H9 (cell line): ENCODE measurements at regions not wholly inside any gene's neighbourhood (a gene's known extent, or its start where the extent isn't known, plus 50 kb on each side); places are given as distances from the start of the nearest gene placed in this dataset.

Source experiments
- DNase-seq: peaks from one replicate; pipeline ENCODE4 v3.0.0-alpha.2; 2017
- H2AFZ ChIP-seq: one replicate; pipeline ENCODE4 v1.6.1; 2013; ENCODE audit warnings: mild to moderate bottlenecking, low read length, control low read depth, moderate library complexity
- H2AK5ac ChIP-seq: 2 replicates; pipeline ENCODE4 v1.6.1; 2013; ENCODE audit warnings: low read length, control low read depth, mixed read lengths; ENCODE audit not compliant: insufficient read length
- H2BK120ac ChIP-seq: one replicate; pipeline ENCODE4 v1.6.1; 2013; ENCODE audit warnings: low read depth, mild to moderate bottlenecking, low read length, control low read depth, inconsistent platforms; ENCODE audit not compliant: poor library complexity, severe bottlenecking
- H2BK12ac ChIP-seq: 2 replicates; pipeline ENCODE4 v1.6.1; 2013; ENCODE audit warnings: low read length, control low read depth, mixed read lengths, low read depth; ENCODE audit not compliant: insufficient read length
- H2BK15ac ChIP-seq: 2 replicates; pipeline ENCODE4 v1.6.1; 2013; ENCODE audit warnings: low read depth, low read length, control low read depth
- H2BK20ac ChIP-seq: one replicate; pipeline ENCODE4 v1.6.1; 2013; ENCODE audit warnings: low read depth, mild to moderate bottlenecking, low read length, control low read depth, inconsistent platforms; ENCODE audit not compliant: poor library complexity, severe bottlenecking
- H2BK5ac ChIP-seq: 2 replicates; pipeline ENCODE4 v1.6.1; 2013; ENCODE audit warnings: low read length, control low read depth, mixed read lengths; ENCODE audit not compliant: insufficient read length
- H3K14ac ChIP-seq: 2 replicates; pipeline ENCODE4 v1.6.1; 2013; ENCODE audit warnings: low read length, control low read depth; ENCODE audit not compliant: insufficient read depth
- H3K18ac ChIP-seq: 2 replicates; pipeline ENCODE4 v1.6.1; 2013; ENCODE audit warnings: low read depth, mild to moderate bottlenecking, mixed read lengths, low read length, control low read depth; ENCODE audit not compliant: insufficient read length
- H3K23ac ChIP-seq: 2 replicates; pipeline ENCODE4 v1.6.1; 2013; ENCODE audit warnings: low read length, control low read depth, mixed read lengths, low read depth; ENCODE audit not compliant: insufficient read length
- H3K23me2 ChIP-seq: 2 replicates; pipeline ENCODE4 v1.6.1; 2013; ENCODE audit warnings: low read depth, mild to moderate bottlenecking, mixed read lengths, low read length, control low read depth; ENCODE audit not compliant: insufficient read length, poor library complexity, severe bottlenecking
- H3K27ac ChIP-seq: 2 replicates; pipeline ENCODE4 v1.5.1; 2013; ENCODE audit warnings: low read length, control low read depth, mixed read lengths, low read depth; ENCODE audit not compliant: insufficient read length
- H3K27me3 ChIP-seq: 2 replicates; pipeline ENCODE4 v1.6.1; 2013; ENCODE audit warnings: low read length, control low read depth, inconsistent platforms; ENCODE audit not compliant: insufficient read depth
- H3K4ac ChIP-seq: 2 replicates; pipeline ENCODE4 v1.6.1; 2013; ENCODE audit warnings: low read depth, mild to moderate bottlenecking, control low read depth, inconsistent platforms, low read length, moderate library complexity
- H3K4me1 ChIP-seq: 2 replicates; pipeline ENCODE4 v1.6.1; 2013; ENCODE audit warnings: low read length, control low read depth, inconsistent platforms; ENCODE audit not compliant: insufficient read depth
- H3K4me2 ChIP-seq: 2 replicates; pipeline ENCODE4 v1.6.1; 2013; ENCODE audit warnings: low read length, control low read depth, mixed read lengths; ENCODE audit not compliant: insufficient read length, insufficient read depth
- H3K56ac ChIP-seq: 2 replicates; pipeline ENCODE4 v1.6.1; 2013; ENCODE audit warnings: low read depth, mild to moderate bottlenecking, mixed read lengths, low read length, control low read depth; ENCODE audit not compliant: insufficient read length
- H3K79me1 ChIP-seq: 2 replicates; pipeline ENCODE4 v1.6.1; 2013; ENCODE audit warnings: low read depth, mild to moderate bottlenecking, moderate library complexity, low read length, control low read depth, inconsistent platforms; ENCODE audit not compliant: insufficient read depth, poor library complexity, severe bottlenecking
- H3K79me2 ChIP-seq: 2 replicates; pipeline ENCODE4 v1.6.1; 2013; ENCODE audit warnings: low read length, control low read depth, inconsistent platforms; ENCODE audit not compliant: insufficient read depth
- H3K9ac ChIP-seq: 2 replicates; pipeline ENCODE4 v1.6.1; 2013; ENCODE audit warnings: low read length, control low read depth, mixed read lengths; ENCODE audit not compliant: insufficient read length; ENCODE audit errors: extremely low read depth
- H3K9me3 ChIP-seq: one replicate; pipeline ENCODE4 v1.6.1; 2013; ENCODE audit warnings: low read depth, low read length, inconsistent platforms; ENCODE audit not compliant: control insufficient read depth
- H3T11ph ChIP-seq: one replicate; pipeline ENCODE4 v1.6.1; 2013; ENCODE audit warnings: mild to moderate bottlenecking, low read length, control low read depth, inconsistent platforms
- H4K20me1 ChIP-seq: one replicate; pipeline ENCODE4 v1.6.1; 2013; ENCODE audit not compliant: control insufficient read depth, insufficient read length, insufficient read depth
- H4K5ac ChIP-seq: 2 replicates; pipeline ENCODE4 v1.6.1; 2013; ENCODE audit warnings: low read depth, mild to moderate bottlenecking, mixed read lengths, low read length, control low read depth; ENCODE audit not compliant: insufficient read length
- H4K8ac ChIP-seq: replicated peaks from 2 replicates; pipeline ENCODE4 v1.6.1; 2013; ENCODE audit warnings: low read length, control low read depth, mixed read lengths, low read depth; ENCODE audit not compliant: insufficient read length
- H4K91ac ChIP-seq: 2 replicates; pipeline ENCODE4 v1.6.1; 2013; ENCODE audit warnings: low read depth, mild to moderate bottlenecking, moderate library complexity, mixed read lengths, low read length, control low read depth; ENCODE audit not compliant: insufficient read length
- H3K27ac Mint-ChIP-seq, 3 experiments: 2 replicates in 2 of 3; 3 replicates in 1 of 3; pipeline ENCODE4 v1.8.0; 2020 to 2021; ENCODE audit warnings: mixed read lengths in 3 of 3, mild to moderate bottlenecking in 1 of 3, moderate library complexity in 1 of 3
- H3K27me3 Mint-ChIP-seq: 2 replicates; pipeline ENCODE4 v1.8.0; 2021; ENCODE audit warnings: low read depth, mild to moderate bottlenecking, moderate library complexity, mixed read lengths
- H3K36me3 Mint-ChIP-seq, 3 experiments: 2 replicates in 2 of 3; 3 replicates in 1 of 3; pipeline ENCODE4 v1.8.0; 2020 to 2021; ENCODE audit warnings: low read depth in 3 of 3, mixed read lengths in 3 of 3; ENCODE audit not compliant: insufficient read depth in 1 of 3
- H3K4me1 Mint-ChIP-seq, 2 experiments: 2 replicates each; pipeline ENCODE4 v1.8.0; 2020; ENCODE audit warnings: mixed read lengths in 2 of 2
- H3K4me3 Mint-ChIP-seq, 2 experiments: 2 replicates in 1 of 2; 3 replicates in 1 of 2; pipeline ENCODE4 v1.8.0; 2020 to 2021; ENCODE audit warnings: mild to moderate bottlenecking in 2 of 2, mixed read lengths in 2 of 2, moderate library complexity in 1 of 2
- H3K9me3 Mint-ChIP-seq, 2 experiments: 2 replicates in 1 of 2; 3 replicates in 1 of 2; pipeline ENCODE4 v1.8.0; 2020; ENCODE audit warnings: mild to moderate bottlenecking in 2 of 2, mixed read lengths in 2 of 2, moderate library complexity in 1 of 2
- CTCF ChIP-seq: fragments of 200-600 bp; sonication (generic); conservative IDR thresholded peaks from 3 replicates; pipeline ENCODE4 v1.8.0; 2021; ENCODE audit warnings: antibody characterized with exemption, mild to moderate bottlenecking
- WGBS: extraction: QIAGEN DNeasy Blood & Tissue Kit; methylation state at CpG from one replicate; pipeline ENCODE4 v1.1.7; 2013; ENCODE audit warnings: missing lambda C conversion rate, low lambda C conversion rate, mixed read lengths; ENCODE audit not compliant: insufficient read length; ENCODE audit errors: extremely low coverage; 5-methylcytosine and 5-hydroxymethylcytosine counted together

GRCh38 chr4:138330531-138330930, 88.4 kb upstream of the SLC7A11 start:
- no peak overlapping the region for H3K27ac Mint-ChIP-seq
- Histone ChIP-seq H3T11ph (no peak overlapping the region), H3K9ac (no peak overlapping the region), H4K20me1 (no peaks in the 10 kb centered on the region), H2BK5ac (no peak overlapping the region), H3K79me2 (no peaks in the 10 kb centered on the region), H4K5ac (no peak overlapping the region), H2BK15ac (no peak overlapping the region), H3K4me2 (no peak overlapping the region), H2AK5ac (no peak overlapping the region), H3K9me3 (no peaks in the 10 kb centered on the region), H3K4ac (no peak overlapping the region), H2BK12ac (no peak overlapping the region), H4K91ac (no peak overlapping the region), H3K4me1 (0 out of 2 replicates have a peak, but pooled peaks cover 5% of the 10 kb centered on the region), H2BK120ac (no peak overlapping the region), H3K14ac (no peak overlapping the region), H3K56ac (no peak overlapping the region), H4K8ac (no peak overlapping the region), H3K23ac (no peak overlapping the region), H2BK20ac (no peak overlapping the region), H3K27me3 (no peaks in the 10 kb centered on the region), H2AFZ (no peak overlapping the region), H3K23me2 (no peaks in the 10 kb centered on the region), H3K79me1 (no peaks in the 10 kb centered on the region), H3K27ac (no peak overlapping the region), H3K18ac (no peak overlapping the region)
- TF ChIP-seq CTCF = no peak
- no CpG with 5 or more reads among the region's 2 CpGs for WGBS
- H3K36me3 Mint-ChIP-seq = peaks cover 0 to 7% (median 6%) of the 10 kb centered on the region in 3 experiments; a peak in 2 of 7 replicates
- peaks cover 2 to 5% of the 10 kb centered on the region in 2 experiments; a peak in 2 of 5 replicates for H3K9me3 Mint-ChIP-seq
- H3K4me3 Mint-ChIP-seq = no peak overlapping the region
- DNase-seq = no peak
- peaks cover 7% of the 10 kb centered on the region in 2 experiments for H3K4me1 Mint-ChIP-seq
- H3K27me3 Mint-ChIP-seq = no peaks in the 10 kb centered on the region
